ENCODE measurements at regions not wholly inside any gene's neighbourhood (a gene's known extent, or its start where the extent isn't known, plus 50 kb on each side); places are given as distances from the start of the nearest gene placed in this dataset.

GRCh38 chr15:48058371-48058770 lies 62.4 kb upstream of the SLC24A5 start:
- H3K9me2 ChIP-seq (replicated peaks; ENCODE audit: insufficient read depth, low read length): no peaks in the 10 kb centered on the region
- no peak overlapping the region for H3K9ac ChIP-seq (ENCODE audit: low read length)
- no peaks in the 10 kb centered on the region for H4K20me1 ChIP-seq (ENCODE audit: low read depth, low read length)
- H3K36me3 ChIP-seq (ENCODE audit: low read length): no peaks in the 10 kb centered on the region
- no peaks in the 10 kb centered on the region for H3K9me3 ChIP-seq (ENCODE audit: insufficient read depth, low read length)
- TF ChIP-seq CTCF (IDR thresholded peaks at IDR 0.05; ENCODE audit: insufficient read depth, low read length, poor library complexity, severe bottlenecking) (no peak), EZH2phosphoT487 (conservative IDR thresholded peaks at IDR 0.05; ENCODE audit: low read length) (no peak)
- H3K27me3 ChIP-seq (ENCODE audit: low read length): no peaks in the 10 kb centered on the region
- H2AFZ ChIP-seq (ENCODE audit: low read depth, low read length, severe bottlenecking): no peak overlapping the region
- no peaks in the 10 kb centered on the region for H3F3A ChIP-seq (ENCODE audit: insufficient read depth)
- no peak overlapping the region for H3K4me2 ChIP-seq (ENCODE audit: low read depth, low read length, poor library complexity, severe bottlenecking)
- H3K27ac ChIP-seq (ENCODE audit: low read depth, low read length): no peak overlapping the region
- H3K79me2 ChIP-seq (ENCODE audit: insufficient read depth, low read length): no peaks in the 10 kb centered on the region
- H3K4me3 ChIP-seq (ENCODE audit: insufficient read depth, low read length, poor library complexity, severe bottlenecking): no peak overlapping the region

- Histone ChIP-seq H3K4me2 (ENCODE audit: low read depth, low read length, poor library complexity, severe bottlenecking) (no peak overlapping the region), H3K9me2 (replicated peaks; ENCODE audit: insufficient read depth, low read length) (no peaks in the 10 kb centered on the region), H3K4me3 (ENCODE audit: insufficient read depth, low read length, poor library complexity, severe bottlenecking) (no peak overlapping the region), H3K36me3 (ENCODE audit: low read length) (no peaks in the 10 kb centered on the region), H3K9me3 (ENCODE audit: insufficient read depth, low read length) (no peaks in the 10 kb centered on the region), H3K27ac (ENCODE audit: low read depth, low read length) (no peak overlapping the region), H3K9ac (ENCODE audit: low read length) (no peak overlapping the region), H2AFZ (ENCODE audit: low read depth, low read length, severe bottlenecking) (no peak overlapping the region), H4K20me1 (ENCODE audit: low read depth, low read length) (no peaks in the 10 kb centered on the region), H3F3A (ENCODE audit: insufficient read depth) (no peaks in the 10 kb centered on the region), H3K27me3 (ENCODE audit: low read length) (no peaks in the 10 kb centered on the region), H3K79me2 (ENCODE audit: insufficient read depth, low read length) (no peaks in the 10 kb centered on the region)
- TF ChIP-seq CTCF (IDR thresholded peaks at IDR 0.05; ENCODE audit: insufficient read depth, low read length, poor library complexity, severe bottlenecking) (no peak), EZH2phosphoT487 (conservative IDR thresholded peaks at IDR 0.05; ENCODE audit: low read length) (no peak)
Observed at GRCh38 chr15:48059791-48060190, 61.0 kb upstream of the SLC24A5 start.

GRCh38 chr15:48060396-48060795 lies 60.4 kb upstream of the SLC24A5 start:
- Histone ChIP-seq H3K79me2 (ENCODE audit: insufficient read depth, low read length) (no peaks in the 10 kb centered on the region), H3K4me3 (ENCODE audit: insufficient read depth, low read length, poor library complexity, severe bottlenecking) (no peak overlapping the region), H3K27me3 (ENCODE audit: low read length) (no peaks in the 10 kb centered on the region), H2AFZ (ENCODE audit: low read depth, low read length, severe bottlenecking) (no peak overlapping the region), H3K9me3 (ENCODE audit: insufficient read depth, low read length) (no peaks in the 10 kb centered on the region), H3K4me2 (ENCODE audit: low read depth, low read length, poor library complexity, severe bottlenecking) (no peak overlapping the region), H3K27ac (ENCODE audit: low read depth, low read length) (no peak overlapping the region), H3K36me3 (ENCODE audit: low read length) (no peaks in the 10 kb centered on the region), H4K20me1 (ENCODE audit: low read depth, low read length) (no peaks in the 10 kb centered on the region), H3F3A (ENCODE audit: insufficient read depth) (no peaks in the 10 kb centered on the region), H3K9ac (ENCODE audit: low read length) (no peak overlapping the region), H3K9me2 (replicated peaks; ENCODE audit: insufficient read depth, low read length) (no peaks in the 10 kb centered on the region)
- TF ChIP-seq EZH2phosphoT487 (conservative IDR thresholded peaks at IDR 0.05; ENCODE audit: low read length) (no peak), CTCF (IDR thresholded peaks at IDR 0.05; ENCODE audit: insufficient read depth, low read length, poor library complexity, severe bottlenecking) (no peak)
